ENCODE measurements at regions not wholly inside any gene's neighbourhood (a gene's known extent, or its start where the extent isn't known, plus 50 kb on each side); places are given as distances from the start of the nearest gene placed in this dataset.
A peak's percentile ranks its signal among the peaks of the same experiment; 100 is the strongest.

- TF ChIP-seq SPI1 (IDR thresholded peaks at IDR 0.05; ENCODE audit: low read depth, low read length) (no peak), POU2F2 (IDR thresholded peaks at IDR 0.05; ENCODE audit: low read depth, low read length) (no peak), POLR2A (IDR thresholded peaks at IDR 0.05; ENCODE audit: low read depth, low read length) (no peak), POLR2AphosphoS5 (IDR thresholded peaks at IDR 0.05; ENCODE audit: low read depth, low read length) (no peak), PAX5 (IDR thresholded peaks at IDR 0.05; ENCODE audit: insufficient read depth, low read length, severe bottlenecking) (no peak), TAF1 (IDR thresholded peaks at IDR 0.05; ENCODE audit: low read depth, low read length) (no peak)
- FAIRE-seq (no peak), DNase-seq (ENCODE audit: insufficient read length, low spot score) (no peak)
Observed at GRCh38 chr2:64350996-64351395, 103.0 kb upstream of the LGALSL start.

- DNase-seq (ENCODE audit: insufficient read length, low spot score) (no peak), FAIRE-seq (no peak)
- TF ChIP-seq POLR2AphosphoS5 (IDR thresholded peaks at IDR 0.05; ENCODE audit: low read depth, low read length) = no peak
- TF ChIP-seq TAF1 (IDR thresholded peaks at IDR 0.05; ENCODE audit: low read depth, low read length) = no peak
- TF ChIP-seq POLR2A (IDR thresholded peaks at IDR 0.05; ENCODE audit: low read depth, low read length) = no peak
- no peak for TF ChIP-seq POU2F2 (IDR thresholded peaks at IDR 0.05; ENCODE audit: low read depth, low read length)
- TF ChIP-seq PAX5 (IDR thresholded peaks at IDR 0.05; ENCODE audit: insufficient read depth, low read length, severe bottlenecking) = no peak
- no peak for TF ChIP-seq SPI1 (IDR thresholded peaks at IDR 0.05; ENCODE audit: low read depth, low read length)
Observed at GRCh38 chr2:64352292-64352691, 101.7 kb upstream of the LGALSL start.

DNA sequence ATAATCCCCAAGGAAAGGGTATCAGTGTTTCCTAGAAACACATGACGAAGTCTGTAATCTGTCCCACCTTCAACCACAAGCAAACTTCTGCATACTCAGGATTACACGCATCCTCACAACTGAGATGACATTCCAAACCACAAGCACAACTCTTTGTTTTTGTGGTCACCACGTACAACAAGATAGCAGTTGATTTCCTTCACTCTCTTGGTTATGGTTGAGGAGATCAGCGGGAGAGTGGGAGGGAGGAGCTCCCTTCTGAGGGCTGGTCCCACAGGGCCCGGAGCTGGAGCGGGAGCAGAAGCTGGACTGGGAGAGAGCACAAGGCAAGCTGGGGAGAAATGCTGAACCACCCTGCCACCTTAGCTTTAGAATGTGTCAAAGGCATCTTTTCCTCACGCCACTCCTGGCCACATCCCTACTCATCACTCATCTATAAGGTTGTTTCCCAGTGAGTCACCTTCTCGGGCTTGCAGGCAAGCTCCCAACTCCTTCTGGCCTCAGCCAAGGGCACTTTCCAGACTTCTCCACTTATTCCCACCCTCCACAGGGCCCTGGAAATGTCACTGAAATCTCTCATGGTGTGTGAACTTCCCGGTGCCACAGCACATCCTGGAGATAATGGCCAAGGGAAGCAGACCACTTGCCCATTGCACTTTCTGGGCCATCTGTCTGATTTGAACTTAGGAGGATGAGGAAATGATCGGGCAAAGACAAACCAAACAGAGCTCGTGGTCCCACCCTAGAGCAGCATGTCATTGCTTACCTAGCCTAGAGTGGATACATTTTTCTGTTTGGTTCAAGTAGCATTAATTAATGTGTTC, 98.9 kb upstream of the LGALSL start:
- TF ChIP-seq POU2F2 (IDR thresholded peaks at IDR 0.05; ENCODE audit: low read depth, low read length) (no peak), TAF1 (IDR thresholded peaks at IDR 0.05; ENCODE audit: low read depth, low read length) (no peak), SPI1 (IDR thresholded peaks at IDR 0.05; ENCODE audit: low read depth, low read length) (no peak), POLR2A (IDR thresholded peaks at IDR 0.05; ENCODE audit: low read depth, low read length) (no peak), PAX5 (IDR thresholded peaks at IDR 0.05; ENCODE audit: insufficient read depth, low read length, severe bottlenecking) (no peak), POLR2AphosphoS5 (IDR thresholded peaks at IDR 0.05; ENCODE audit: low read depth, low read length) (no peak)
- FAIRE-seq (no peak), DNase-seq (ENCODE audit: insufficient read length, low spot score) (no peak)

GRCh38 chr2:64356906-64357305, 97.1 kb upstream of the LGALSL start:
- FAIRE-seq (no peak), DNase-seq (ENCODE audit: insufficient read length, low spot score) (no peak)
- TF ChIP-seq POLR2A (IDR thresholded peaks at IDR 0.05; ENCODE audit: low read depth, low read length) = no peak
- TF ChIP-seq POU2F2 (IDR thresholded peaks at IDR 0.05; ENCODE audit: low read depth, low read length) = no peak
- no peak for TF ChIP-seq SPI1 (IDR thresholded peaks at IDR 0.05; ENCODE audit: low read depth, low read length)
- no peak for TF ChIP-seq PAX5 (IDR thresholded peaks at IDR 0.05; ENCODE audit: insufficient read depth, low read length, severe bottlenecking)
- no peak for TF ChIP-seq TAF1 (IDR thresholded peaks at IDR 0.05; ENCODE audit: low read depth, low read length)
- no peak for TF ChIP-seq POLR2AphosphoS5 (IDR thresholded peaks at IDR 0.05; ENCODE audit: low read depth, low read length)

DNA sequence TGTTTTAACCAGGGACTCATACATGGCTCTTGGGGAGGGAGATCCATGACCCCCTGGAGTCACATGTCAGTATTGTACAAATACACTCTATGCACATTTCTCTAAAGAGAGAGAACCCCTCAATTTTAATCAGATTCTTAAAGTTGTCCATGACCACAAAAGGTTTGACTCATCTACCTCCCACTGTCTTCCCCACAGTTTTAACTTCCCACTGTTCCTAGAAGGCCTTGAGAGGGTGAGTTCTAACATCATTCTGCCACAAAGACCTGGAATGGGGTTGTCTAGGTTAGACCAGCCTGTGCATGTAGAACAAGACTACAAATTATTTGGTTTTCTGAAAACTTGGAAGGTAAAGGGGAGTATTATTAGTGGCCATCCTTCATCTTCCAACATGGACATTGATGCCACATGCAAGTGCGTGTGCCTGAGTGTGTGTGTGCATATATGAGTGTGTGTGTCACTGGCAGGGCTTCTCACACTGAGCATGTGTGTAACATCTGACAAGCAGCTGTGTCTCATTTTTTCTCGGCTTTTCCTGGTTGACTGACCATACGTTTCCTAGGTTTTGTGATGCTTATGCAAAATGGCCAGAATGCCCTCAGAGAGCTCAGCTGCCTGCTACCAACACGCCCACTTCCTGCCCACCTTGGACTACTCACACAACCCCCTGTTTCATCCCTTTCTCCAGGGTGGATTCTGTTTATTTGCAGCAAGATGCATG, 94.6 kb upstream of the LGALSL start:
- no peak for TF ChIP-seq PAX5 (IDR thresholded peaks at IDR 0.05; ENCODE audit: insufficient read depth, low read length, severe bottlenecking)
- TF ChIP-seq POLR2AphosphoS5 (IDR thresholded peaks at IDR 0.05; ENCODE audit: low read depth, low read length) = no peak
- TF ChIP-seq SPI1 (IDR thresholded peaks at IDR 0.05; ENCODE audit: low read depth, low read length) = no peak
- DNase-seq (ENCODE audit: insufficient read length, low spot score) = no peak
- FAIRE-seq = peak; percentile 71

DNA sequence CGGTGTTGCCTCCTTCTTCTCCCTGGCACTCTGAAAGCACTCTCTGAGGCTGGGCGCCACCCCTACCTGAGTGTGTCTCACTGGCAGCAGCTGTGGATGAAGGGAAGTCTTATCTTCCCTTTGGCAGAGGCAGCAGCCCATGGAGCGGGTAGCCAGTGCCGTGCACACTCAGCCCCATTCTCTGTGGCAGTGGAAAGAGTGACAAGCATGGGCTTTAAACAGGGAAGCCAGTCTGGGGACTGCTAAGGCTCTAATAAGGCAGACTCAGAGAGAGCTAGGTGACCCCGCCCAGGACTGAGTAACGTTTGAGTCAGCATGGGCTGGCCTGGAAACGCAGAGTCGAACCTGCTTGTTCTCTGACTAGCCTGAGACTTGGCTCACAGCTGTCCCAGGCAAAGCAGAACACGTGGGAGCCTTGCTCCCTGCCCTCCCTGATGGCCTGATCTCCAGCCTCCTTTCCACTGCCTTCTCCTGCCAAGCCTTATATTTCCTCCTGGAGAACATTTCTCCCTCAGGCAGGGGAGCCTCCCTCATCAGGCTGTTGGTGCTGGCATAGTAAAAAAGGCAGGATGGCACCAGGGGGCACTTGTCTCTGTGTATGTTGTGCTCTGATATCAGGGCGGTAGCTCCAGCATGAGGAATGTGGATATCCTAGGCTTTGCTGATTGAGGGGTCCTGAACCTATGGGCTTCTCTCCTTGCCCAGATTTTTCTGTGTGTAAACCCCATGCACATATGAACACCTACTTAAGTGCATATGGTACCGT, 93.9 kb upstream of the LGALSL start:
- FAIRE-seq = peak; percentile 65
- DNase-seq (ENCODE audit: insufficient read length, low spot score) = peak; percentile 37
- TF ChIP-seq POU2F2 (IDR thresholded peaks at IDR 0.05; ENCODE audit: low read depth, low read length) (no peak), POLR2AphosphoS5 (IDR thresholded peaks at IDR 0.05; ENCODE audit: low read depth, low read length) (no peak), TAF1 (IDR thresholded peaks at IDR 0.05; ENCODE audit: low read depth, low read length) (no peak), SPI1 (IDR thresholded peaks at IDR 0.05; ENCODE audit: low read depth, low read length) (no peak), PAX5 (IDR thresholded peaks at IDR 0.05; ENCODE audit: insufficient read depth, low read length, severe bottlenecking) (no peak), POLR2A (IDR thresholded peaks at IDR 0.05; ENCODE audit: low read depth, low read length) (no peak)

- DNase-seq (ENCODE audit: insufficient read length, low spot score) (no peak), FAIRE-seq (no peak)
- TF ChIP-seq POU2F2 (IDR thresholded peaks at IDR 0.05; ENCODE audit: low read depth, low read length) (no peak), POLR2AphosphoS5 (IDR thresholded peaks at IDR 0.05; ENCODE audit: low read depth, low read length) (no peak), TAF1 (IDR thresholded peaks at IDR 0.05; ENCODE audit: low read depth, low read length) (no peak), POLR2A (IDR thresholded peaks at IDR 0.05; ENCODE audit: low read depth, low read length) (no peak), SPI1 (IDR thresholded peaks at IDR 0.05; ENCODE audit: low read depth, low read length) (no peak), PAX5 (IDR thresholded peaks at IDR 0.05; ENCODE audit: insufficient read depth, low read length, severe bottlenecking) (no peak)
Observed at GRCh38 chr2:64361151-64361938, 92.6 kb upstream of the LGALSL start.

DNA sequence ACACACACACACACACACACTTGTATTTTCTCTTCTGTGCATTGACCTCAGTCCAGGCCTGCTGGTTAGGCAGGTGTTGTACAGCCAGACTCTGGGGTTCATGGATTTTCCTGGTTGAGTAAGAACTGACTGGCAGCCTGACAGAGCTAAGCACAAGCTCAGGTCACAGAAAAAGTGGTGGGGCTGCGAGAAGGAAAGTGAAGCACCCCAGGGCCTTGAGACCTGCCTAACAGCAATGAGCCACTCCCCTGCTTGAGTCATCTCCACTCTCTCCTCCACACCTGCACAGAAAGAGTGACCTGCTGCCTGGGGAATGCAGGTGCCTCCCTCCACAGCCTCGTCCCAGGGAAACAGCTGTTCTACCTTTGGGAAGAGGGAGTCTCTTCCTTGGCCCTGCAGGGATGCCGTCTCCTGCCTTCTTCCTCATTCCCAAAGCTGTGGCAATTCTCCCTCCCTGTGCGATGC, 91.4 kb upstream of the LGALSL start:
- DNase-seq (ENCODE audit: insufficient read length, low spot score) = no peak
- FAIRE-seq = no peak
- TF ChIP-seq PAX5 (IDR thresholded peaks at IDR 0.05; ENCODE audit: insufficient read depth, low read length, severe bottlenecking) (no peak), TAF1 (IDR thresholded peaks at IDR 0.05; ENCODE audit: low read depth, low read length) (no peak), POLR2A (IDR thresholded peaks at IDR 0.05; ENCODE audit: low read depth, low read length) (no peak)
